Astrocyte of the spinal cord (primary cell): ENCODE measurements at regions not wholly inside any gene's neighbourhood (a gene's known extent, or its start where the extent isn't known, plus 50 kb on each side); places are given as distances from the start of the nearest gene placed in this dataset.

Experiments used
- DNase-seq: peaks from one replicate; pipeline ENCODE4 v3.0.0; 2011; ENCODE audit warnings: low read depth, low spot score
- H3K4me3 ChIP-seq: 2 replicates; pipeline ENCODE4 v1.5.1; 2011; ENCODE audit warnings: low read depth, mild to moderate bottlenecking, low read length, moderate library complexity
- CTCF ChIP-seq: IDR thresholded peaks from 2 replicates; pipeline ENCODE4 v1.5.1; 2012; ENCODE audit warnings: low read depth, mild to moderate bottlenecking, low read length, inconsistent platforms
- in situ Hi-C: cut with HindIII; loops from 2 replicates; pipeline ENCODE4 v1.10.0; 2017; ENCODE audit warnings: low sequenced_read_pairs

- in situ Hi-C loops = no loop called here
- H3K4me3 ChIP-seq = no peak overlapping the region
- TF ChIP-seq CTCF = no peak
- DNase-seq = no peak
These were observed 404.1 kb downstream of the CBLN2 start for GRCh38 chr18:72140007-72140406.

- in situ Hi-C loops = no loop called here
- DNase-seq = no peak
- no peak for TF ChIP-seq CTCF
- no peak overlapping the region for H3K4me3 ChIP-seq
These were observed 415.5 kb downstream of the CBLN2 start for GRCh38 chr18:72128649-72129048.

- H3K4me3 ChIP-seq = no peak overlapping the region
- TF ChIP-seq CTCF = no peak
- in situ Hi-C loops = no loop called here
- no peak for DNase-seq
These were observed 422.0 kb downstream of the CBLN2 start for GRCh38 chr18:72122103-72122502.

- in situ Hi-C loops = no loop called here
- TF ChIP-seq CTCF = no peak
- no peak overlapping the region for H3K4me3 ChIP-seq
- DNase-seq = no peak
These were observed 425.1 kb downstream of the CBLN2 start for GRCh38 chr18:72119082-72119481.

- in situ Hi-C loops = no loop called here
- DNase-seq = no peak
- H3K4me3 ChIP-seq = no peak overlapping the region
- TF ChIP-seq CTCF = no peak
These were observed 429.1 kb downstream of the CBLN2 start for GRCh38 chr18:72114801-72115594.

GRCh38 chr18:72107647-72108383, 436.3 kb downstream of the CBLN2 start:
- in situ Hi-C loops = no loop called here
- no peak overlapping the region for H3K4me3 ChIP-seq
- peak; percentile 63 for DNase-seq
- no peak for TF ChIP-seq CTCF
